HCT116 (cell line): ENCODE measurements at regions not wholly inside any gene's neighbourhood (a gene's known extent, or its start where the extent isn't known, plus 50 kb on each side); places are given as distances from the start of the nearest gene placed in this dataset.

ENCODE experiments used
- ATAC-seq: fragments of 200-7000 bp; cut with Tn5 transposase; 2 replicates; pipeline ENCODE4 v1.9.1; 2020; ENCODE audit warnings: mild to moderate bottlenecking, moderate library complexity
- BruUV-seq: library from RNA; stranded (reverse); fragments of 400-500 nt; replicated peaks from 2 replicates; lab custom pipeline; 2021; lab: Mats Ljungman, UMichigan
- CTCF ChIA-PET: fragments of 300-600 bp; sonication (Branson Sonifier 250); formaldehyde crosslinking; loops from one replicate; lab custom pipeline; 2021; ENCODE audit warnings: antibody characterized with exemption; lab: Charles Lee
- POLR2A ChIA-PET: fragments of 300-600, 350-600 bp; sonication (Branson Sonifier 250); formaldehyde crosslinking; loops from one replicate; lab custom pipeline; 2021; ENCODE audit warnings: antibody characterized with exemption; lab: Charles Lee
- RAD21 ChIA-PET, 2 experiments: fragments of 300-600 bp; sonication (Branson Sonifier 250); formaldehyde crosslinking; loops; one replicate each; lab custom pipeline; 2023; ENCODE audit warnings: low total read pairs in 2 of 2; ENCODE audit not compliant: uncharacterized antibody in 2 of 2, unreplicated experiment in 2 of 2, low non-redundant PET in 1 of 2; lab: Charles Lee
- DNase-seq: peaks from one replicate; pipeline ENCODE4 v3.0.0-alpha.2; 2010; ENCODE audit warnings: low read depth, low spot score
- H2AFZ ChIP-seq: fragments of 200-600 bp; shearing (Covaris generic), sonication (generic); 2 replicates; pipeline ENCODE4 v1.6.1; 2017; ENCODE audit warnings: low read depth, mixed run types, mixed read lengths, antibody characterized with exemption, low read length; ENCODE audit not compliant: poor library complexity, severe bottlenecking
- H3K27ac ChIP-seq: 2 replicates; pipeline ENCODE4 v1.5.1; 2012; ENCODE audit warnings: low read depth, low read length
- H3K27me3 ChIP-seq: fragments of 200-600 bp; sonication (generic); 2 replicates; pipeline ENCODE4 v1.6.1; 2016; ENCODE audit warnings: mixed run types, low read length, mixed read lengths; ENCODE audit not compliant: insufficient read depth
- H3K36me3 ChIP-seq, 2 experiments: fragments of 200-500 bp in 1 of 2; fragments of 200-600 bp in 1 of 2; sonication (Bioruptor generic) in 1 of 2; sonication (generic) in 1 of 2; 2 replicates each; pipeline versions ENCODE4 v1.5.1 to v1.6.1; 2014 to 2016; ENCODE audit warnings: low read length in 2 of 2, inconsistent platforms in 1 of 2, mixed read lengths in 1 of 2, mixed run types in 1 of 2; ENCODE audit not compliant: insufficient read depth in 2 of 2, control insufficient read depth in 1 of 2
- H3K4me1 ChIP-seq, 2 experiments: fragments of 200-600 bp in 1 of 2; sonication (generic) in 1 of 2; 2 replicates each; pipeline versions ENCODE4 v1.5.1 to v1.6.1; 2012 to 2017; ENCODE audit warnings: low read length in 2 of 2, inconsistent platforms in 1 of 2, mild to moderate bottlenecking in 1 of 2, mixed read lengths in 1 of 2, mixed run types in 1 of 2, moderate library complexity in 1 of 2; ENCODE audit not compliant: insufficient read depth in 2 of 2, control insufficient read depth in 1 of 2
- H3K4me2 ChIP-seq: fragments of 200-600 bp; sonication (generic); 2 replicates; pipeline ENCODE4 v1.6.1; 2017; ENCODE audit warnings: mixed run types, low read length, mixed read lengths
- H3K4me3 ChIP-seq, 2 experiments: fragments of 200-600 bp in 1 of 2; sonication (generic) in 1 of 2; replicated peaks in 1 of 2; 2 replicates each; pipeline ENCODE4 v1.5.1; 2011 to 2016; ENCODE audit warnings: low read length in 2 of 2, control low read depth in 1 of 2, low read depth in 1 of 2, mild to moderate bottlenecking in 1 of 2, mixed read lengths in 1 of 2, mixed run types in 1 of 2
- H3K79me2 ChIP-seq: fragments of 200-600 bp; sonication (generic); 2 replicates; pipeline ENCODE4 v1.6.1; 2017; ENCODE audit warnings: mild to moderate bottlenecking, mixed run types, low read length, moderate library complexity, mixed read lengths; ENCODE audit not compliant: insufficient read depth
- H3K9ac ChIP-seq: fragments of 200-600 bp; sonication (generic); 2 replicates; pipeline ENCODE4 v1.6.1; 2016; ENCODE audit warnings: low read length, mixed read lengths
- H3K9me2 ChIP-seq: fragments of 200-600 bp; sonication (generic), shearing (Covaris generic); 2 replicates; pipeline ENCODE4 v1.6.1; 2017; ENCODE audit warnings: mixed run types, mild to moderate bottlenecking, moderate library complexity; ENCODE audit not compliant: insufficient read depth
- H3K9me3 ChIP-seq, 2 experiments: fragments of 200-500 bp in 1 of 2; fragments of 200-600 bp in 1 of 2; sonication (Bioruptor generic) in 1 of 2; sonication (generic) in 1 of 2; 2 replicates each; pipeline ENCODE4 v1.6.1; 2014 to 2017; ENCODE audit warnings: low read length in 2 of 2, mixed read lengths in 2 of 2, inconsistent platforms in 1 of 2, low read depth in 1 of 2, mild to moderate bottlenecking in 1 of 2, mixed run types in 1 of 2, moderate library complexity in 1 of 2; ENCODE audit not compliant: control insufficient read depth in 1 of 2, insufficient read depth in 1 of 2
- H4K20me1 ChIP-seq: fragments of 200-600 bp; sonication (generic), shearing (Covaris generic); 2 replicates; pipeline ENCODE4 v1.6.1; 2017; ENCODE audit warnings: mixed run types, mild to moderate bottlenecking, moderate library complexity; ENCODE audit not compliant: insufficient read depth
- CEBPB ChIP-seq: IDR thresholded peaks from 2 replicates; pipeline ENCODE4 v1.6.1; 2012; ENCODE audit warnings: low read depth
- ELF1 ChIP-seq: IDR thresholded peaks from 2 replicates; pipeline ENCODE4 v1.6.1; 2012; ENCODE audit warnings: low read depth, borderline replicate concordance
- EZH2phosphoT487 ChIP-seq: fragments of 200-600 bp; IDR thresholded peaks from 2 replicates; pipeline ENCODE4 v1.6.1; 2018; ENCODE audit warnings: antibody characterized with exemption, borderline replicate concordance
- POLR2AphosphoS5 ChIP-seq: IDR thresholded peaks from 2 replicates; pipeline ENCODE4 v1.6.1; 2011; ENCODE audit warnings: mild to moderate bottlenecking, low read depth, low read length, moderate library complexity
- RAD21 ChIP-seq: IDR thresholded peaks from 2 replicates; pipeline ENCODE4 v1.6.1; 2012; ENCODE audit warnings: low read depth, mild to moderate bottlenecking
- REST ChIP-seq: IDR thresholded peaks from 2 replicates; pipeline ENCODE4 v1.6.1; 2012; ENCODE audit warnings: low read depth
- SRF ChIP-seq: IDR thresholded peaks from 2 replicates; pipeline ENCODE4 v1.6.1; 2012; ENCODE audit warnings: low read depth
- TCF7L2 ChIP-seq: IDR thresholded peaks from 2 replicates; pipeline ENCODE4 v1.7.0; 2011; ENCODE audit warnings: borderline replicate concordance, inconsistent platforms; ENCODE audit not compliant: insufficient read depth, insufficient read length; ENCODE audit errors: extremely low read depth
- YY1 ChIP-seq: IDR thresholded peaks from 2 replicates; pipeline ENCODE4 v1.6.1; 2011; ENCODE audit warnings: low read length, low read depth, moderate library complexity, mild to moderate bottlenecking; ENCODE audit not compliant: insufficient replicate concordance; ENCODE audit errors: extremely low read depth
- ZFX ChIP-seq: fragments of 450-650 bp; IDR thresholded peaks from 2 replicates; pipeline ENCODE4 v1.6.1; 2017
- intact Hi-C: fragments of 100-400 bp; cut with micrococcal nuclease; formaldehyde crosslinking; loops from 2 replicates; pipeline ENCODE4 v1.10.0; 2022
- TF ChIP-seq, protein P1 (sequence below), 3 experiments: fragments of 200-600 bp in 1 of 3; sonication (generic) in 1 of 3; IDR thresholded peaks in 2 of 3; conservative IDR thresholded peaks in 1 of 3; 2 replicates each; pipeline ENCODE4 v1.5.1; 2012 to 2017; ENCODE audit warnings: low read depth in 2 of 3, low read length in 2 of 3, antibody characterized with exemption in 1 of 3, borderline replicate concordance in 1 of 3, control low read depth in 1 of 3, mild to moderate bottlenecking in 1 of 3, mixed read lengths in 1 of 3, mixed run types in 1 of 3, moderate library complexity in 1 of 3; ENCODE audit not compliant: insufficient read depth in 1 of 3
- TF ChIP-seq, protein P2 (sequence below): IDR thresholded peaks from 2 replicates; pipeline ENCODE4 v1.6.1; 2012

DNA sequence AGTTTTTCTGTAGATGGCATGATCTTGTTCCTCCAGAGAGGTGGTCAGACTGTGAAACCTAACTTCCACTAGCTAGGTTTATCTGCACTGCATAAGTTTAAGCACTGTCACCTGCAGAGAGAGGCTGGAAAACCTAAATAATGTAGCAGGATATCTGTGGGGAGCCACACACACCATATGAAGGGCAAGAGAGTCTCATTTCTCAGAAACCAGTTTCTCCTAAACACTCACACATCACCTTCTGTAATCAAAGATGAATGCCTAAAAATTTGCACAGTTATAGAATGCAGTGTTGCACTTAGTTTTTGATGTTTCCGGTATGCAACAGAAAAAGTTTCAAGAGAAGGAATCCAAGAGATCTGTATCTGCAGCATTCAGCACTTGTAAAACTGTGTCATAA, 654.6 kb downstream of the ADGRL2 start (continued):
- TF ChIP-seq, protein P1, sequence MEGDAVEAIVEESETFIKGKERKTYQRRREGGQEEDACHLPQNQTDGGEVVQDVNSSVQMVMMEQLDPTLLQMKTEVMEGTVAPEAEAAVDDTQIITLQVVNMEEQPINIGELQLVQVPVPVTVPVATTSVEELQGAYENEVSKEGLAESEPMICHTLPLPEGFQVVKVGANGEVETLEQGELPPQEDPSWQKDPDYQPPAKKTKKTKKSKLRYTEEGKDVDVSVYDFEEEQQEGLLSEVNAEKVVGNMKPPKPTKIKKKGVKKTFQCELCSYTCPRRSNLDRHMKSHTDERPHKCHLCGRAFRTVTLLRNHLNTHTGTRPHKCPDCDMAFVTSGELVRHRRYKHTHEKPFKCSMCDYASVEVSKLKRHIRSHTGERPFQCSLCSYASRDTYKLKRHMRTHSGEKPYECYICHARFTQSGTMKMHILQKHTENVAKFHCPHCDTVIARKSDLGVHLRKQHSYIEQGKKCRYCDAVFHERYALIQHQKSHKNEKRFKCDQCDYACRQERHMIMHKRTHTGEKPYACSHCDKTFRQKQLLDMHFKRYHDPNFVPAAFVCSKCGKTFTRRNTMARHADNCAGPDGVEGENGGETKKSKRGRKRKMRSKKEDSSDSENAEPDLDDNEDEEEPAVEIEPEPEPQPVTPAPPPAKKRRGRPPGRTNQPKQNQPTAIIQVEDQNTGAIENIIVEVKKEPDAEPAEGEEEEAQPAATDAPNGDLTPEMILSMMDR (IDR thresholded peaks at IDR 0.05 in 2 of 3, conservative IDR thresholded peaks at IDR 0.05 in 1 of 3; ENCODE audit: borderline replicate concordance in 1 of 3, insufficient read depth in 1 of 3, low read depth in 2 of 3, low read length in 2 of 3), result no peak
- TF ChIP-seq TCF7L2, result no peak
- TF ChIP-seq CEBPB, result no peak
- TF ChIP-seq, all 23 proteins: peak for 0

DNA sequence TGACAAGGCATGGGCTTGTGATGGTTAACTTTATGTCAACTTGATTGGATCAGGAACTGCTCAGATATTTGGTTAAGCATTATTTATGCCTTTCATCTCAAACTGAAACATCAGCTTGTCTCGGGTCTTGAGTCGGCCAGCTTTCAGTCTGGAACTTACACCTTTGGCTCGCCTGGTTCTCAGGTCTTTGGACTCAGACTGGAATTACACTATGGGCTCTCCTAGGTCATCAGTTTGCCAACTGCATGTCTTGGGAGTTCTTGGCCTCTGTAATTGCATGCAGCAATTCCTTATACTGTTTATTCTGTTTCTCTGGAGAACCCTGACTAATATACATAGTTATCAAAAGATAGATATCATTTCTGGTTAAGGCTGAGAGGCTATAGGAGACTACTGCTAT, 653.7 kb downstream of the ADGRL2 start:
- no peaks in the 10 kb centered on the region for H3K27me3 ChIP-seq
- no peak for TF ChIP-seq REST
- TF ChIP-seq, protein P2, sequence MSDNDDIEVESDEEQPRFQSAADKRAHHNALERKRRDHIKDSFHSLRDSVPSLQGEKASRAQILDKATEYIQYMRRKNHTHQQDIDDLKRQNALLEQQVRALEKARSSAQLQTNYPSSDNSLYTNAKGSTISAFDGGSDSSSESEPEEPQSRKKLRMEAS, result no peak
- TF ChIP-seq RAD21, result no peak
- no peak for TF ChIP-seq SRF
- no peak for TF ChIP-seq EZH2phosphoT487
- no peak for TF ChIP-seq CEBPB
- TF ChIP-seq ZFX, result no peak
- TF ChIP-seq POLR2AphosphoS5, result no peak
- TF ChIP-seq YY1, result no peak
- TF ChIP-seq ELF1, result no peak
- no peaks in the 10 kb centered on the region for H3K79me2 ChIP-seq
- DNase-seq, result no peak
- no peaks in the 10 kb centered on the region for H3K9me2 ChIP-seq
- H3K9me3 ChIP-seq, result peaks cover 0 to 9% of the 10 kb centered on the region in 2 experiments; a peak in 1 of 4 replicates
- intact Hi-C loops, result no loop called here
- ChIA-PET CTCF (no interaction called here), RAD21 (no interaction called here), POLR2A (no interaction called here)
- no peak overlapping the region for H3K27ac ChIP-seq
- ATAC-seq, result no peak
- BruUV-seq, result no TSS peak
- no peaks in the 10 kb centered on the region for H4K20me1 ChIP-seq
- no peak overlapping the region for H3K4me3 ChIP-seq
- H3K4me1 ChIP-seq, result no peaks in the 10 kb centered on the region
- no peak overlapping the region for H2AFZ ChIP-seq
- no peak overlapping the region for H3K9ac ChIP-seq
- no peaks in the 10 kb centered on the region for H3K36me3 ChIP-seq
- H3K4me2 ChIP-seq, result no peak overlapping the region
